Stimulated activated memory B cell treated with anti-CD40 and anti-IgM and Interleukin-4, amounts not matched to agents 10 μg/mL and 1 μg/mL and 100 μg/mL, for 72 hours (primary cell): ENCODE measurements at regions not wholly inside any gene's neighbourhood (a gene's known extent, or its start where the extent isn't known, plus 50 kb on each side); places are given as distances from the start of the nearest gene placed in this dataset.

Experiments used
- ATAC-seq: fragments of 150-1000 bp; cut with Tn5 transposase; 2 replicates; pipeline ENCODE4 v1.10.0; 2021
- H3K27ac Mint-ChIP-seq: one replicate; pipeline ENCODE4 v1.8.0; 2022; ENCODE audit warnings: mild to moderate bottlenecking, mixed read lengths
- H3K27me3 Mint-ChIP-seq: one replicate; pipeline ENCODE4 v1.8.0; 2022; ENCODE audit warnings: mixed read lengths
- H3K36me3 Mint-ChIP-seq: one replicate; pipeline ENCODE4 v1.8.0; 2022; ENCODE audit warnings: mixed read lengths
- H3K4me1 Mint-ChIP-seq: one replicate; pipeline ENCODE4 v1.8.0; 2022; ENCODE audit warnings: mixed read lengths
- H3K4me3 Mint-ChIP-seq: one replicate; pipeline ENCODE4 v1.8.0; 2022; ENCODE audit warnings: mild to moderate bottlenecking, moderate library complexity, mixed read lengths
- H3K9me3 Mint-ChIP-seq: one replicate; pipeline ENCODE4 v1.8.0; 2022; ENCODE audit warnings: mixed read lengths

DNA sequence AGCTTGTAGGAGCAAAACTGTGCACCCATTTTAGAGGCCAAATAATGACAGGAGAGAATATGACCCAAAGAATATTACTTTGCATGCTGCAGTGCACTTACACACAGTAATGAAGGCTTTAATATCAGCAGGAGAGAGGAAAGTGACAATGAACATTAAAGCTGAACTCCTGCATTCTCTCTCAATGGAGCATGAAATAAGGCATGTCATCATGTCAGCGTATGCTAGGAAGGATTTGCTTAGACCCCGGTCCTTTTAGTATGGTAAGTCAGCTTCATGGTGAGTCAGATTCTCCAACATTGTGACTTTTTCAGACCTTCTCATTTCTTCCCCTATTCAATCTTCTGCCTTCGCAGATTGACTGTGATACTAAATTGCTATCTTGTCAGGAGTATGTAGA, 210.7 kb upstream of the TMPRSS15 start:
- no peak overlapping the region for H3K27ac Mint-ChIP-seq
- ATAC-seq: no peak
- no peaks in the 10 kb centered on the region for H3K36me3 Mint-ChIP-seq
- H3K9me3 Mint-ChIP-seq: no peaks in the 10 kb centered on the region
- no peak overlapping the region for H3K4me3 Mint-ChIP-seq
- no peaks in the 10 kb centered on the region for H3K27me3 Mint-ChIP-seq
- no peaks in the 10 kb centered on the region for H3K4me1 Mint-ChIP-seq

GRCh38 chr21:18617291-18617690, 213.7 kb upstream of the TMPRSS15 start:
- H3K9me3 Mint-ChIP-seq: no peaks in the 10 kb centered on the region
- H3K27ac Mint-ChIP-seq: no peak overlapping the region

DNA sequence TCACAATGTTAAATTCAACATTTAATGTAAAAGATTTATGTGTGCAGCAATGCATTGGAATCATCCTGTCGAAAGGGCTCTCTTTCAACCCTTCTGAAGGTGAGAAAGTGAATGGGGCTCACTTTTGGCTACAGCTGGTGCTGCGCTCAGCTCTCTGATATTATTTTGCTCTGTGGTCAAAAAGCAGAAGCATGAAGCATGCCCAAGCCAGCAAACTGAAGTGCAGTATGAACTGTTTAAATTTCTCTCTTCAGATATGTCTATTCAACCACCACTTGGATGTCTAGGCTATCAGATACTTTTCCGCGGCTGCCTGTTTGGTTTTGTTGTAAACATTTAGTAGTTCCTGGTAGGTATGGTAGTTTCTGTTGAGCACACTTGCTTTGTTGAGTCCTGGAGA, 216.9 kb upstream of the TMPRSS15 start:
- Mint-ChIP-seq H3K36me3 (no peaks in the 10 kb centered on the region), H3K27ac (no peak overlapping the region), H3K27me3 (no peaks in the 10 kb centered on the region), H3K9me3 (no peaks in the 10 kb centered on the region), H3K4me1 (no peaks in the 10 kb centered on the region), H3K4me3 (no peak overlapping the region)
- ATAC-seq: no peak

More at GRCh38 chr21:18617291-18617690, 213.7 kb upstream of the TMPRSS15 start:
- Mint-ChIP-seq H3K4me3 (no peak overlapping the region), H3K36me3 (no peaks in the 10 kb centered on the region), H3K27me3 (no peaks in the 10 kb centered on the region), H3K4me1 (no peaks in the 10 kb centered on the region)
- ATAC-seq: no peak

DNA sequence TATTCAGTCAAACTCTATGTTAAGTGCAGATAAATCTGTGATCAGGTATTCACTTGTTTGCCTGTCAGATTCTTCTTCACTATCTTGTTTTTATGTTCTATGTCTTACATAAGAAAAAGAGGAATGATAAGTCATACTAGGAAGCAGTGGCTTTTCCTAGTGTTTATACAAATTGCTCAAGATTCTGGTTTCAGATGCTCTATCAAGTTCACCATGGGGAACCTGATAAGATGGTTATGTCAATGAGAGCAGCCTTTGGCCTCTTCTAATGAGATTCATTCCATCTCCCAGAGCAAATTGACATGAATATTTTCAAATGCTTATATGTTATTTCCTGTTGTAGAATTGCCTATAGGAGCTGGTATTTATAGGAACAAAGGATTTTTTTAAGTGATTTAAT, 218.8 kb upstream of the TMPRSS15 start:
- no peak for ATAC-seq
- Mint-ChIP-seq H3K9me3 (no peaks in the 10 kb centered on the region), H3K4me1 (no peaks in the 10 kb centered on the region), H3K4me3 (no peak overlapping the region), H3K36me3 (no peaks in the 10 kb centered on the region), H3K27me3 (no peaks in the 10 kb centered on the region), H3K27ac (no peak overlapping the region)

- no peaks in the 10 kb centered on the region for H3K9me3 Mint-ChIP-seq
- no peak for ATAC-seq
- no peaks in the 10 kb centered on the region for H3K27me3 Mint-ChIP-seq
- H3K4me3 Mint-ChIP-seq: no peak overlapping the region
- no peak overlapping the region for H3K27ac Mint-ChIP-seq
- peaks cover 7% of the 10 kb centered on the region for H3K4me1 Mint-ChIP-seq
- H3K36me3 Mint-ChIP-seq: no peaks in the 10 kb centered on the region
These were observed 226.9 kb upstream of the TMPRSS15 start for GRCh38 chr21:18630446-18630845.

DNA sequence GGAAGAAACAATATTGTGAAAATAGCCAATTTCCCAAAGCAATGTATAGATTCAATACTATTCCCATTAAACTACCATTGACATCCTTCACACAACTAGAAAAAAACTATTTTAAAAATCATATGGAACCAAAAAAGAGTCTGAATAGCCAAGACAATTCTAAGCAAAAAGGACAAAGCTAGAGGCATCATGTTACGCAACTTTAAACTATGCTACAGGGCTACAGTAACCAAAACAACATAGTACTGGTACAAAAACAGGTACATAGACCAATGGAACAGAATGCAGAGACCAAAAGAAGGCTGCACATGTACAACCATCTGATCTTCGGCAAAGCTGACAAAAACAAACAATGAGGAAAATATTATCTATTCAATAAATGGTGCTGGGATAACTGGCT, 233.3 kb upstream of the TMPRSS15 start:
- H3K36me3 Mint-ChIP-seq: no peaks in the 10 kb centered on the region

GRCh38 chr21:18646116-18646515, 242.5 kb upstream of the TMPRSS15 start:
- Mint-ChIP-seq H3K36me3 (no peaks in the 10 kb centered on the region), H3K27ac (no peak overlapping the region), H3K4me1 (no peaks in the 10 kb centered on the region), H3K4me3 (no peak overlapping the region), H3K27me3 (no peaks in the 10 kb centered on the region), H3K9me3 (no peaks in the 10 kb centered on the region)
- no peak for ATAC-seq

More for the DNA sequence above, 233.3 kb upstream of the TMPRSS15 start:
- Mint-ChIP-seq H3K27me3 (no peaks in the 10 kb centered on the region), H3K4me3 (no peak overlapping the region), H3K4me1 (peaks cover 7% of the 10 kb centered on the region), H3K9me3 (peaks cover 2% of the 10 kb centered on the region), H3K27ac (no peak overlapping the region)
- no peak for ATAC-seq

DNA sequence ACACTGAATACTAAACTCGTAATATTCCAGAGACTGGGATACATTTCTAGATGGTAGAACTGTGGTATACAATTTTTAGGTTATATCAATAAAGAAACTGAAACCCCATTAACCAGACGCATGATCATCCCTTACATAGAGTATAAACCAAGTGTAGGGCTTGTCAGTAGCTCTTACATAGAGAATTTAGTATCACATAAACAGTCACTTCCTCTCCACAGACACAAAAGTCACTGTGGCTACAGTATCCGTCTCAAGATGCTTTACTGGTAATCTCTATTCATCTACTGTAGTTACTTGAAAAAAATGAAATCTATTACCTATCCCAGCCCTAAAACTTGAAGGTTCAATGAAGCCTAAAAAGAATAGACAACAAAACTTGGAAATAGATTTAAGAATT, 252.3 kb upstream of the TMPRSS15 start:
- ATAC-seq: no peak
- H3K36me3 Mint-ChIP-seq: no peaks in the 10 kb centered on the region
- H3K9me3 Mint-ChIP-seq: no peaks in the 10 kb centered on the region
- no peaks in the 10 kb centered on the region for H3K4me1 Mint-ChIP-seq
- H3K27ac Mint-ChIP-seq: no peak overlapping the region
- H3K4me3 Mint-ChIP-seq: no peak overlapping the region
- no peaks in the 10 kb centered on the region for H3K27me3 Mint-ChIP-seq

GRCh38 chr21:18661842-18662241, 258.3 kb upstream of the TMPRSS15 start:
- Mint-ChIP-seq H3K27ac (no peak overlapping the region), H3K27me3 (no peaks in the 10 kb centered on the region), H3K36me3 (no peaks in the 10 kb centered on the region), H3K9me3 (no peaks in the 10 kb centered on the region), H3K4me3 (no peak overlapping the region), H3K4me1 (no peaks in the 10 kb centered on the region)
- no peak for ATAC-seq

- Mint-ChIP-seq H3K36me3 (no peaks in the 10 kb centered on the region), H3K27ac (no peak overlapping the region), H3K9me3 (no peaks in the 10 kb centered on the region), H3K4me1 (no peaks in the 10 kb centered on the region), H3K27me3 (no peaks in the 10 kb centered on the region), H3K4me3 (no peak overlapping the region)
- no peak for ATAC-seq
These were observed 260.1 kb upstream of the TMPRSS15 start for GRCh38 chr21:18663663-18664062.

- no peaks in the 10 kb centered on the region for H3K36me3 Mint-ChIP-seq
- H3K4me1 Mint-ChIP-seq: no peaks in the 10 kb centered on the region
- H3K9me3 Mint-ChIP-seq: peaks cover 3% of the 10 kb centered on the region
- no peak for ATAC-seq
- no peak overlapping the region for H3K4me3 Mint-ChIP-seq
- H3K27ac Mint-ChIP-seq: no peak overlapping the region
- H3K27me3 Mint-ChIP-seq: no peaks in the 10 kb centered on the region
These were observed 263.1 kb upstream of the TMPRSS15 start for GRCh38 chr21:18666725-18667124.

DNA sequence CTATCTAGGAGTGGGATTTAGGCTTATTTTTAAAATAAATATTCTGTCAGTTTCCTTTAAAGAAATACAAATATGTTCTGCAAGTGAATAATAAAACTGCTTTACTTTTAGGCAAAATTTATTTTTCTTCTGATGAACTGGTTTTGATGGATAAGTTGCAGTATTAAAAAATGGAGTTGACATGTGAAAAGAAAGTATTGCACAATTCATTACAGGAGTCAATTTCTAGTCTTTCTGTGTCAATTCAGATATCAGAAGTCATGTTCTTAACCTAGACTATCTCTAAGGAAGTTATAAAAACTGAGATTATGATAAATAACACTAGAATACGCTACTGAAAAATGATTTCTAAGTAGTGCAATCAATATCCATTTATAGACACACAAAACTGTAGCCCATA, 270.2 kb upstream of the TMPRSS15 start:
- H3K4me3 Mint-ChIP-seq: no peak overlapping the region
- H3K9me3 Mint-ChIP-seq: peaks cover 6% of the 10 kb centered on the region
- no peaks in the 10 kb centered on the region for H3K4me1 Mint-ChIP-seq
- no peaks in the 10 kb centered on the region for H3K27me3 Mint-ChIP-seq
- H3K27ac Mint-ChIP-seq: no peak overlapping the region
- ATAC-seq: no peak
- no peaks in the 10 kb centered on the region for H3K36me3 Mint-ChIP-seq

DNA sequence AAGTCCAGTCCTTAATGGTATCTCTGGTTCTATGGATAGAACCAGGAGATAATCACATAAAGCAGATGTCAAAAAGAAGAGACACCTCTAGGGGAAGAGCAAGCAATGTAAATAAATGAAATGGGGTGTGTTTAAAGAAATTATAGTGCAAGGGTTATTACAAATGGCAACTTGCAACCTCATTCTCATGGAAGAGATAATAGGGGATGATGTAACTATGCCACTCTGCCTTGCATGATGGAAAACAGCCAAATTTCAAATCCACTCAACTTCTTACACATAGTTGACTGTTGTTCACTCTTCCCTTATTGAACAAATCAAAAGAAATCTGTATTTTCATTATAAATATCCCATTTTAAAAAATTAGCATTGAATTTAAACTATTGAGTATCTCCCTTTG, 274.0 kb upstream of the TMPRSS15 start:
- Mint-ChIP-seq H3K4me3 (no peak overlapping the region), H3K27me3 (no peaks in the 10 kb centered on the region), H3K36me3 (no peaks in the 10 kb centered on the region), H3K27ac (no peak overlapping the region), H3K9me3 (peaks cover 2% of the 10 kb centered on the region), H3K4me1 (no peaks in the 10 kb centered on the region)
- no peak for ATAC-seq

GRCh38 chr21:18705971-18706370, 302.4 kb upstream of the TMPRSS15 start:
- no peak overlapping the region for H3K4me3 Mint-ChIP-seq
- no peaks in the 10 kb centered on the region for H3K36me3 Mint-ChIP-seq
- ATAC-seq: no peak
- H3K9me3 Mint-ChIP-seq: peaks cover 8% of the 10 kb centered on the region
- H3K4me1 Mint-ChIP-seq: no peaks in the 10 kb centered on the region
- no peaks in the 10 kb centered on the region for H3K27me3 Mint-ChIP-seq
- no peak overlapping the region for H3K27ac Mint-ChIP-seq

DNA sequence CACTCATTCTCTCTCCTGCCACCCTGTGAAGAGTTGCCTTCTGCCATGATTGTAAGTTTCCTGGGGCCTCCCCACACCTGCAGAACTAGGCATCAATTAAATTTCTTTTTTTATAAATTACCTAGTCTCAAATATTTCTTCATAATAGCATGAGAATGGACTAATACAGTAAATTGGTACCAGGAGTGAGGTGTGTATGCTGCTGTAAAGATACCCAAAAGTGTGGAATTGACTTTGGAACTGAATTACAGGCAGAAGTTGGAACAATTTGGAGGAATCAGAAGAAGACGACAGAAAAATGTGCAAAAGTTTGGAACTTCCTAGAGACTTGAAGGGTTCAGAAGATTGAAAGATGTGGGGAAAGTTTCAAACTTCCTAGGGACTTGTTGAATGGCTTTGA, 308.1 kb upstream of the TMPRSS15 start:
- Mint-ChIP-seq H3K4me1 (no peaks in the 10 kb centered on the region), H3K4me3 (no peak overlapping the region), H3K36me3 (no peaks in the 10 kb centered on the region), H3K9me3 (peaks cover 5% of the 10 kb centered on the region), H3K27ac (no peak overlapping the region), H3K27me3 (no peaks in the 10 kb centered on the region)
- no peak for ATAC-seq

- H3K4me1 Mint-ChIP-seq: no peaks in the 10 kb centered on the region
- H3K27me3 Mint-ChIP-seq: no peaks in the 10 kb centered on the region
- no peak overlapping the region for H3K27ac Mint-ChIP-seq
- H3K4me3 Mint-ChIP-seq: no peak overlapping the region
- no peak for ATAC-seq
- H3K36me3 Mint-ChIP-seq: no peaks in the 10 kb centered on the region
- H3K9me3 Mint-ChIP-seq: peaks cover 2% of the 10 kb centered on the region
These were observed 312.0 kb upstream of the TMPRSS15 start for GRCh38 chr21:18715606-18716005.

DNA sequence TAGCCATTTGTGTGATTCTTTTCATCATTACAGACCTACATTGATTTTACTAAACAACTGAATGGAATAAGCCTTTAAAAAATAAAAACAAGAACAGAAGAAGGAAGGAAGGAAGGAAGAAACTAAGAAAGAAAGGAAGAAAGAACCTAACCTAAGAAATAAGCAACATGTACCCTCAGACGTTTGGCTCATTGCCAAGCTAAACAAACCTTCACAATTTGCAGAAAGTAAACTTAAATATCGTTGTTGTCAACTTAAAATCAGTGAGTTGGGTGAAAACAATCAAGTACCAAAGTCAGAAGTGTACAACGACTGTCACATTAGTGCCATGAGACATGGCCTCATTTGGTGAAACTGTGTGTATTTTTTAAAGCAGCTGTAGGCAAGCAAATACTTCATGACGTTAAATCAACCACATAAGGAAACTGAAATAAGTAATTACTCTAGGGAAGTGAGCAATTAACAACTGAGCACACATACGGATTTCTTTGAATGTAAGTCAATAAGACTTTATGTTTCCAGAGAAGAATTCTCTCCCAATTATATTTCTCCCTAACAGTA, 313.1 kb upstream of the TMPRSS15 start:
- H3K27ac Mint-ChIP-seq: no peak overlapping the region
- H3K4me1 Mint-ChIP-seq: no peaks in the 10 kb centered on the region
- no peaks in the 10 kb centered on the region for H3K27me3 Mint-ChIP-seq
- H3K9me3 Mint-ChIP-seq: peaks cover 2% of the 10 kb centered on the region
- ATAC-seq: no peak
- no peak overlapping the region for H3K4me3 Mint-ChIP-seq
- no peaks in the 10 kb centered on the region for H3K36me3 Mint-ChIP-seq
